Mesendoderm (in vitro differentiated cells): ENCODE measurements at regions not wholly inside any gene's neighbourhood (a gene's known extent, or its start where the extent isn't known, plus 50 kb on each side); places are given as distances from the start of the nearest gene placed in this dataset.

Source experiments
- DNase-seq: peaks from one replicate; pipeline ENCODE4 v3.0.0; 2013
- H2AK5ac ChIP-seq: 2 replicates; pipeline ENCODE4 v1.6.1; 2013; ENCODE audit warnings: low read length, inconsistent platforms
- H2BK120ac ChIP-seq: 2 replicates; pipeline ENCODE4 v1.6.1; 2013; ENCODE audit warnings: low read depth, mild to moderate bottlenecking, low read length, moderate library complexity, mixed read lengths
- H2BK15ac ChIP-seq: replicated peaks from 2 replicates; pipeline ENCODE4 v1.6.1; 2013; ENCODE audit warnings: low read depth, mild to moderate bottlenecking, moderate library complexity
- H2BK5ac ChIP-seq: 2 replicates; pipeline ENCODE4 v1.6.1; 2013; ENCODE audit warnings: low read length, inconsistent platforms
- H3K18ac ChIP-seq: 2 replicates; pipeline ENCODE4 v1.6.1; 2013; ENCODE audit warnings: mild to moderate bottlenecking, low read length, mixed read lengths
- H3K23ac ChIP-seq: one replicate; pipeline ENCODE4 v1.6.1; 2013; ENCODE audit warnings: low read length
- H3K27ac ChIP-seq: 2 replicates; pipeline ENCODE4 v1.5.1; 2013; ENCODE audit warnings: low read depth, mild to moderate bottlenecking, inconsistent platforms, low read length, moderate library complexity
- H3K27me3 ChIP-seq: 2 replicates; pipeline ENCODE4 v1.6.1; 2013; ENCODE audit warnings: low read length, control low read depth, mild to moderate bottlenecking, inconsistent platforms; ENCODE audit not compliant: insufficient read depth, poor library complexity
- H3K36me3 ChIP-seq: 2 replicates; pipeline ENCODE4 v1.6.1; 2013; ENCODE audit warnings: low read length, inconsistent platforms; ENCODE audit not compliant: control insufficient read depth, insufficient read depth
- H3K4ac ChIP-seq: one replicate; pipeline ENCODE4 v1.6.1; 2013; ENCODE audit warnings: low read depth, mild to moderate bottlenecking, low read length, moderate library complexity
- H3K4me1 ChIP-seq: 2 replicates; pipeline ENCODE4 v1.6.1; 2013; ENCODE audit warnings: low read depth, low read length, inconsistent platforms; ENCODE audit not compliant: control insufficient read depth
- H3K4me2 ChIP-seq: 2 replicates; pipeline ENCODE4 v1.6.1; 2013; ENCODE audit warnings: low read length
- H3K4me3 ChIP-seq: 2 replicates; pipeline ENCODE4 v1.5.1; 2013; ENCODE audit warnings: mild to moderate bottlenecking, low read length
- H3K56ac ChIP-seq: one replicate; pipeline ENCODE4 v1.6.1; 2013; ENCODE audit warnings: low read length
- H3K79me1 ChIP-seq: 2 replicates; pipeline ENCODE4 v1.6.1; 2013; ENCODE audit warnings: low read length, inconsistent platforms
- H3K79me2 ChIP-seq: 2 replicates; pipeline ENCODE4 v1.6.1; 2013; ENCODE audit warnings: mild to moderate bottlenecking, low read length; ENCODE audit not compliant: control insufficient read depth, insufficient read depth
- H3K9ac ChIP-seq: 2 replicates; pipeline ENCODE4 v1.6.1; 2013; ENCODE audit warnings: low read length, inconsistent platforms
- H4K5ac ChIP-seq: one replicate; pipeline ENCODE4 v1.6.1; 2013; ENCODE audit warnings: low read length
- H4K8ac ChIP-seq: one replicate; pipeline ENCODE4 v1.6.1; 2013; ENCODE audit warnings: low read depth, mild to moderate bottlenecking, control low read depth, low read length, moderate library complexity
- WGBS: extraction: QIAGEN DNeasy Blood & Tissue Kit; methylation state at CpG from one replicate; pipeline ENCODE4 v1.1.7; 2013; ENCODE audit warnings: low lambda C conversion rate, missing lambda C conversion rate; ENCODE audit not compliant: insufficient coverage; ENCODE audit errors: extremely low coverage; 5-methylcytosine and 5-hydroxymethylcytosine counted together

DNA sequence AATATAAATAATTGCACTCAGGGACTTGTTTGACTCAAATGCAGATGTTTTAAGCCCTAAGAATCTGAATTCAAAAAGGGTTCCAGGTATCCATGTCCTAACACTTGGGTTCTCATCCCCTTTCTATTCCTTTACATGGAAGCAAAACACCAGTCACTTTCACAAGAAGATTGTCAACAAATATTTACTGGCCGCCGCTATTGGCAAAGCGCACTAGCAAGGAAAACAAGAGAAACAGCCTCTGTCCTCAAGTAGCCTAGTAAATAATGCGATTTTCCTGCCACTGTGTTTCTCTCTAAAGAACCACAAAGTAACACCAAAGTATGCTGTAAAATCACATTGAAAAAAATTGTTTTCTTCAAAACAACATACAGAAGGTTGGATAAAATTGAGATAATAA lies 66.7 kb upstream of the EZH2 start:
- no peak overlapping the region for H3K56ac ChIP-seq
- H2BK5ac ChIP-seq = no peak overlapping the region

DNA sequence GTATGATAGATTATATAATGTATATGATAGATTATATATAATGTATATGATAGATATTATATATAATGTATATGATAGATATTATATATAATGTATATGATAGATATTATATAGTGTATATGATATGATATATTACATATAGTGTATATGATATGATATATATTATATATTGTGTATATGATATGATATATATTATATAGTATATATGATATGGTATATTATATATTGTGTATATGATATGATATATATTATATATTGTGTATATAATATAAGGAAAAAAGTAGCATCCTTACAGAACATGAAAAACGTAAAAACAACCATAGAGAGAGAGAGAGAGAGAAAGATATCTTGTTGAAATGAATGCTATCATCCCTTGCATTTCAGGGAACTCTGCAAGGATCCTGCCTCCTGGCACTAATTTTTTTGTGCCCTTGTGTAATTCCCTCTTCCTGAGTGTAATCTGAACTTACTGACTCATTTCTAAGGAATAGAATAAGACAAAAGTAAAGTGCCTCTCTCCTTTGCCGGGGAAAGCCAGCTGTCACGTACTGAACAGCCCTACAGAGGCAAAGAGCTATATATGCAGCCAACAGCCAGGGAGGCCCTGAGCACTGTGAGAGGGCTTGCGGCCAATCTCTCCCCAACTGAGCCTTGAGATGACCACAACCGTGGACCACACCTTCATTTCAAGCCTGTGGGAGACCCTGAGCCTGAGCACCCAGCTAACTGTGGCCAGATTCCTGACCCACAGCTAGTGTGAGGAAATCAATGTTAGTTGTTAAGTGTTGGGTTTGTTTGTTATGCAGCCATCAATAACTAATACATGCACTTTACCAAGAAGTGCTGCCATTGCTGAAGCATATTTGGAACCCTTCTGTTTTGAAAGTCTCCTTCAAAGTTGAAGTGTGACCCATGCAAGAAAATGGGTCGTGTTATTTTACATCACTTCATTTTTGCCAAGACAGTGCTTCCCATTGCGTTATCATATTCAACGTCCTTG lies 61.1 kb upstream of the EZH2 start:
- Histone ChIP-seq H3K18ac (no peak overlapping the region), H3K56ac (no peak overlapping the region)
- DNase-seq = no peak

More for the DNA sequence above, 66.7 kb upstream of the EZH2 start:
- H3K27me3 ChIP-seq = no peaks in the 10 kb centered on the region
- WGBS = no CpG with 5 or more reads among the region's 4 CpGs
- H3K79me2 ChIP-seq = no peaks in the 10 kb centered on the region
- no peak overlapping the region for H3K4ac ChIP-seq
- H3K4me2 ChIP-seq = no peak overlapping the region
- H3K27ac ChIP-seq = no peak overlapping the region
- H3K4me3 ChIP-seq = no peak overlapping the region
- no peak for DNase-seq
- no peaks in the 10 kb centered on the region for H3K79me1 ChIP-seq
- H4K8ac ChIP-seq = no peak overlapping the region
- H3K18ac ChIP-seq = no peak overlapping the region
- H2BK120ac ChIP-seq = no peak overlapping the region
- H3K23ac ChIP-seq = no peak overlapping the region
- H4K5ac ChIP-seq = no peak overlapping the region
- no peaks in the 10 kb centered on the region for H3K36me3 ChIP-seq
- no peak overlapping the region for H3K9ac ChIP-seq
- H2BK15ac ChIP-seq = no peak overlapping the region
- no peak overlapping the region for H2AK5ac ChIP-seq
- no peaks in the 10 kb centered on the region for H3K4me1 ChIP-seq

GRCh38 chr7:148941598-148942275 lies 57.6 kb upstream of the EZH2 start:
- no peak overlapping the region for H3K4ac ChIP-seq
- no peak overlapping the region for H3K4me2 ChIP-seq
- H2BK5ac ChIP-seq = no peak overlapping the region
- no peak overlapping the region for H3K56ac ChIP-seq
- no peak overlapping the region for H3K23ac ChIP-seq
- H4K8ac ChIP-seq = no peak overlapping the region
- H3K36me3 ChIP-seq = no peaks in the 10 kb centered on the region
- H2AK5ac ChIP-seq = no peak overlapping the region
- DNase-seq = peak; percentile 85
- H3K79me2 ChIP-seq = no peaks in the 10 kb centered on the region
- no peak overlapping the region for H3K18ac ChIP-seq
- no peaks in the 10 kb centered on the region for H3K79me1 ChIP-seq
- H3K27me3 ChIP-seq = no peaks in the 10 kb centered on the region
- no peaks in the 10 kb centered on the region for H3K4me1 ChIP-seq
- WGBS = no CpG with 5 or more reads among the region's 17 CpGs
- no peak overlapping the region for H3K9ac ChIP-seq
- H3K4me3 ChIP-seq = no peak overlapping the region
- H3K27ac ChIP-seq = no peak overlapping the region
- H4K5ac ChIP-seq = no peak overlapping the region
- no peak overlapping the region for H2BK120ac ChIP-seq
- H2BK15ac ChIP-seq = no peak overlapping the region

More for the DNA sequence above, 61.1 kb upstream of the EZH2 start:
- no peak overlapping the region for H3K9ac ChIP-seq
- no peak overlapping the region for H4K8ac ChIP-seq
- no peak overlapping the region for H2BK120ac ChIP-seq
- no peak overlapping the region for H2BK5ac ChIP-seq
- H3K79me1 ChIP-seq = no peaks in the 10 kb centered on the region
- no peak overlapping the region for H4K5ac ChIP-seq
- H3K79me2 ChIP-seq = no peaks in the 10 kb centered on the region
- no peak overlapping the region for H3K4me3 ChIP-seq
- H2AK5ac ChIP-seq = no peak overlapping the region
- WGBS = no CpG with 5 or more reads among the region's 8 CpGs
- no peak overlapping the region for H3K23ac ChIP-seq
- H3K4me2 ChIP-seq = no peak overlapping the region
- H3K27me3 ChIP-seq = no peaks in the 10 kb centered on the region
- no peaks in the 10 kb centered on the region for H3K4me1 ChIP-seq
- H3K4ac ChIP-seq = no peak overlapping the region
- H3K27ac ChIP-seq = no peak overlapping the region
- H3K36me3 ChIP-seq = no peaks in the 10 kb centered on the region
- H2BK15ac ChIP-seq = no peak overlapping the region

GRCh38 chr7:148940702-148941597 lies 56.9 kb upstream of the EZH2 start:
- Histone ChIP-seq H3K4me1 (no peaks in the 10 kb centered on the region), H4K5ac (no peak overlapping the region), H3K27ac (no peak overlapping the region), H3K36me3 (no peaks in the 10 kb centered on the region), H3K9ac (peak overlapping the region; percentile 67), H3K56ac (peak overlapping the region; percentile 78), H3K79me2 (no peaks in the 10 kb centered on the region), H2BK5ac (no peak overlapping the region), H2AK5ac (no peak overlapping the region), H3K18ac (peak overlapping the region; percentile 1), H3K4me3 (peak overlapping the region; percentile 58), H3K4me2 (peak overlapping the region; percentile 30), H3K79me1 (no peaks in the 10 kb centered on the region), H2BK15ac (no peak overlapping the region), H2BK120ac (no peak overlapping the region), H3K23ac (no peak overlapping the region), H3K4ac (no peak overlapping the region), H3K27me3 (no peaks in the 10 kb centered on the region), H4K8ac (no peak overlapping the region)
- peak; percentile 82 for DNase-seq
- no CpG with 5 or more reads among the region's 43 CpGs for WGBS

DNA sequence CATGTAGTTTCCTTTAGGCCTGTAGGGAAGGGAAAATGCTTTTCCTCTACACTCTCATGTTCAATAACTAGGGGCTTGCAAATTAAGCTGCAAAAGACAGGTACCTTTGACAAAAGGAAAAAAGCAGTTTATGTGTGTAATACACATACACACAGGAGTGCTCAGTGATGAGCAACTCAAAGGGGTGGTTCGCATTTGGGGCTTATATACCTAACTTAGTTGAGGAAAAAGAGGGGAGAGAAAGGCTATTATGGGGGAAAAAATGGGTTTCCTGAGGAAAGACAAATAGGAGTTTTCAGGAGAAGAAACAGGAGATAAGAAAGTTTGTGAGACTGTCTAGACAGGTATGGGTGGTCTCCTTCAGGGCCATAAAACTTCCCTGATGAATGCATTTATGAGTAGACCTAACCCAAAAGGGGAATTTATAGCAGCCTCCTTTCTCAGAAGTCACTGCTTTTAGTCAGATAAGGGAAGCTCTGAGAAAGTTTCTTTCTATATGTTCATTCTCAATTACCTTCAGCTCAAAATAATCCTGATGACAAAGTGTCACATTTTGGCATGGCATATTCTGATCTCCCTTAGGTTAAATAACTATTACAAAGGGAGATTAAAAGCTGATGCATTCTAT lies 55.2 kb upstream of the EZH2 start:
- no peak overlapping the region for H4K8ac ChIP-seq
- H3K27me3 ChIP-seq = no peaks in the 10 kb centered on the region
- H3K36me3 ChIP-seq = no peaks in the 10 kb centered on the region
- DNase-seq = no peak
- no peak overlapping the region for H3K9ac ChIP-seq
- H3K4me1 ChIP-seq = no peaks in the 10 kb centered on the region
- no peak overlapping the region for H3K4ac ChIP-seq
- H2AK5ac ChIP-seq = no peak overlapping the region
- H3K4me2 ChIP-seq = no peak overlapping the region
- H2BK5ac ChIP-seq = no peak overlapping the region
- no peak overlapping the region for H3K27ac ChIP-seq
- no peak overlapping the region for H2BK120ac ChIP-seq
- H3K18ac ChIP-seq = no peak overlapping the region
- H3K79me2 ChIP-seq = no peaks in the 10 kb centered on the region
- no peak overlapping the region for H3K4me3 ChIP-seq
- no peak overlapping the region for H3K56ac ChIP-seq
- no peak overlapping the region for H2BK15ac ChIP-seq
- H3K79me1 ChIP-seq = no peaks in the 10 kb centered on the region
- WGBS = no CpG with 5 or more reads among the region's 1 CpG
- no peak overlapping the region for H4K5ac ChIP-seq
- no peak overlapping the region for H3K23ac ChIP-seq
